ENCODE measurements at regions not wholly inside any gene's neighbourhood (a gene's known extent, or its start where the extent isn't known, plus 50 kb on each side); places are given as distances from the start of the nearest gene placed in this dataset.
A peak's percentile ranks its signal among the peaks of the same experiment; 100 is the strongest.
"Not testable (repeated sequence)": the region's sequence is repeated elsewhere in the genome, so short reads cannot be mapped to it uniquely, and the experiment has no call there.

DNA sequence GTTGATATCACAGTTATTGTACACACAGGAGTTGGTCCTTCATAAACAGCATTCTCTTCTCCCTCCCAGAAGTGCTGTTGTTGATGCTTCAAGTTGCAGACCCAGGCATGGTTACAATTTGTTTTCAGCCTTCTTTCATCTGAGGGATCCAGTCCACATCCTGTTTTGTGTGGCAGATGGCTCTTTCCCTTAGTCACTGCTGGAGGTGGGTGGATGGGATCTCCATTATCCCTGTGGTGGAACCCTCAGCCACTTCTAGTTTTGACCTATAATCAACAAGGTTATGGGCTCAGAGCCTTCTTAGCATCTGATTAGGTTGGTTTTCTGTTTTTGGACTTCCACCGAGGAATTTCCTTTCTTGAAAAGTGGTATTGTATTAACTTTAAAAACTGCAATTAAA lies 214.2 kb downstream of the SH2D4B start:
- no peak for DNase-seq

DNA sequence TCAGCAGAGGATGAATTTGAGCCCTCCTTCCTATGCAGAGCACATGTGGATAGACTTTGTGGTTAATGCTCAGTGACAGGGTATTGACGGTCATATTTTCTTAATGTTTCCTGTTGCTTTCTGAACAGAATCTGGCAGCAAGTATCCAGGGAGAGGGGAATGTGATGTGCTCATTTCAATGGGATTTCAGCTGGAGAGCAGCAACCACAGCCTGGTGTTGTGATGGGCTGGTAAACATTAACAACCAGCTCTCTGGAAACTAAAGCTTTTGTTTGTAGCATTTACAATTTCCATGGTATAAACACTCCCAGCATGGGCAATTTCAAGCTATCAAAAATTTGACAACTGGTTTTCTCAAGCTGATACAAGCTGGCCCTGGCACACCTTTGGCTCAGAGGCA lies 215.9 kb downstream of the SH2D4B start:
- no peak for DNase-seq

DNA sequence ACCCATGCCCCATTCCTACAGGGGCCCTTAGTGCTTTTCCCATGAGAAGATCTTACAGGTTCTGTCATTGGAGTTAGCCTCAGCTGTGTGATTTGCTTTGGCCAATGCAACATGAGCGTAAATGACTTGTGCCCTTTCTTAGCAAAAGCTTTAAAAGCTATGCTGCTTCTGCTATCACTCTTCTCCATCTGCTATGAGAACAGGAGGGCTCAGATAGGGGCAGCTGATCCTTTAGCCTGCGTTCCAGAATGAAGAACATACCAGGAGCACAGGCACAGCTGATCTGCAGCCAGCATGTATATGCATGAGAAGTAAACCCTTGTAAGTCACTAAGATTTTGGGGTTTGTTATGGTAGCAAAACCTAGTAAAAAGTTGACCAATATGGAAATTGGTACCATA lies 218.2 kb downstream of the SH2D4B start:
- no peak for DNase-seq

- DNase-seq: no peak
These were observed 222.0 kb downstream of the SH2D4B start for GRCh38 chr10:80759693-80760092.

DNA sequence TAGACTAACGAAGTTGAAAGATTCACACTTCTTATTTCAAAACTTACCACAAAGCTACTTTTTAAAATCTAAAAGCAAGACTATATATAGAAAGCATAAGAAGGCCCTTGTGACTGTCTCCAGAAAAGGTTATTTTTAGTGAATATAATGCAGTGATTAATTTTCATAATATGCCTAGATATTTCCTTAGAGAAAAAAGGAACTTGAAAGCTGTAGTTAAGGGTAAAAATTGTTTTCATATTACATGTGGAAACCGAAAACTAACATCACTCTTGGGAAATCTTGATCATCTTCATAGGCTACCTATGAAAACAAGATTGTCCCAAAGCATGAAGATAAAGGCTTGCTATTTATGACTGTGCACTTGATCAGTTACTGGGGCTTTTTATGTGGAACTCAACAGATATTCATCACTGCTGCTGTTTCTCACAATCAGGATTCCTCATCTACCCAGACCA lies 223.2 kb downstream of the SH2D4B start:
- DNase-seq: no peak

GRCh38 chr10:80767963-80768362 lies 230.3 kb downstream of the SH2D4B start:
- DNase-seq: no peak

DNA sequence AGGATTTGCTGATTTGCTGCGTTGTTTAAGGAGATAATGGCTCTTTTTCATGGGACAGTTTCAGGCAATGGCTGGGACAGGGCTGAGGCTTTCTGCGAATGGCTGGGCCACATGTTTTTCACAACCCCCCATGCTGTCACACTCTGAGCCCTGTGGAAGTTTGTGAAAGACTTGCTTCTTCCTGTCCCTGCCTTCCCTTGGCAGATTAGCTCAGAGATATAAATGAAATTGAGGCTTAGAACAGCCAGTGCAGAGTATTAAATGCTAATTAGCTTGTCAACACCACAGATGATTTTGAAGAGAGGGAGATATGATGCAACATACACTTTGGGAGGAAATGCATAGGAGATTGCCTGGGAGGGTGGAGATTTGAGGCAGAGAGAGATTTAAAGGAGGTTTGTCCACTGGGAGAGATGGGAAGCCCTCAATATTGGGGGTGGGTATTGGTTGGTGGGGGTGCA lies 232.0 kb downstream of the SH2D4B start:
- peak; percentile 3 for DNase-seq

GRCh38 chr10:80770239-80770638 lies 232.5 kb downstream of the SH2D4B start:
- DNase-seq: no peak

GRCh38 chr10:80771285-80771684 lies 233.6 kb downstream of the SH2D4B start:
- no peak for DNase-seq

- DNase-seq: no peak
These were observed 234.3 kb downstream of the SH2D4B start for GRCh38 chr10:80771902-80772555.

- DNase-seq: no peak
These were observed 234.9 kb downstream of the SH2D4B start for GRCh38 chr10:80772596-80772995.

DNA sequence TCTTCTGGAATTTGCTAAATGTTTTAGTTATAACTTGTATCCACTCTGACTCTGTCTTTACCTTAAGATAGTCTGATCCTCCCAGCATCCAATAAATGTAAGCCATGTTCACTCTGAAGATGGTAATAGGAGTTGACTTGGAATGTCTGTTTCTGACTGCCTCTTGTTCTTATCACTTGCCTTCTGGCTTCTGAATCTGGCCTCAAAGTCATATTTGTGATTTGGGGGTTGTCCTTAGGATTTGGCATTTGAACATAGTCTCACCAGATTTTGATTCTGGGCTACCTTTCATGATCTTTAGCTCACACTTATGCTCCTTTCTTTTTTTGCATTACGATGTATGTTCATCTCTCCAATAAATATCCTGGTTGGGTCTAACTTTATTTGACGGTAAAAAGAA lies 247.0 kb downstream of the SH2D4B start:
- no peak for DNase-seq

DNA sequence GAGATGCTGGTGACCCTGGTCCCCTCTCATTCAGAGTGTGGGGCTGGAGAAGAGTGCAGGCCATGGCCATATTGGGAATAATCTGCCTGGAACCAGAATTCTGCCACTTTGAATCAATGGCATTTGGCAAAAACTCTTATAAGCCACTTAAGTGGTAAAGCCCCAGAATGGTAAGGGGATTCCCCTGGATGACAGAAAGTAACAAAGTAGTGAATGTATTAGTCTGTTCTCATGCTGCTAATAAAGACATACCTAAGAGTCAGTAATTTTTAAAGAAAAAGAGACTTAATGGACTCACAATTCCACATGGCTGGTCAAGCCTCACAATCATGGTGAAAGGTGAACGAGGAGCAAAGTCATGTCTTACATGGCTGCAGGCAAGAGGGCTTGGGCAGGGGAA lies 248.6 kb downstream of the SH2D4B start:
- DNase-seq: no peak

DNA sequence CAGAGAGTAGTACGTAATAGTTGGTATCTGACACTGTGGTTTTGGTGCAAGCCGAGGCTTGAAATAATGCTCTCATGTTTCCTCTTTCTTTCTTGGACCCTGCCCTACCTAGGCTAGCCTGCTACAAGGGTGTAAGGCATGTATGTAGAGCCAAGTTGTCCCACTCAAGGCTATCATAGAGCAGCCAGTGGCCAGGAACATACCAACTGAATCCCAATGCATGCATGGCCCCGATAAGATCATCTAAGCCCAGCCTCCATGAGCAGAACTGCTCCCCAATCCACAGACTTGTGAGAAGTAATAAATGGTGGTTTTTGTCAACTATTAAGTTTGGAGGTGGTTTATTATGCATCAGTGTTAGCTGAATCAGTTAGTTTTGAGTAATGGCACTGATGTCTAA lies 250.2 kb downstream of the SH2D4B start:
- no peak for DNase-seq

- DNase-seq: no peak
These were observed 257.3 kb downstream of the SH2D4B start for GRCh38 chr10:80794994-80795393.

GRCh38 chr10:80805343-80806020 lies 267.8 kb downstream of the SH2D4B start:
- no peak for DNase-seq

GRCh38 chr10:80814147-80814652 lies 276.5 kb downstream of the SH2D4B start:
- DNase-seq: no peak

DNA sequence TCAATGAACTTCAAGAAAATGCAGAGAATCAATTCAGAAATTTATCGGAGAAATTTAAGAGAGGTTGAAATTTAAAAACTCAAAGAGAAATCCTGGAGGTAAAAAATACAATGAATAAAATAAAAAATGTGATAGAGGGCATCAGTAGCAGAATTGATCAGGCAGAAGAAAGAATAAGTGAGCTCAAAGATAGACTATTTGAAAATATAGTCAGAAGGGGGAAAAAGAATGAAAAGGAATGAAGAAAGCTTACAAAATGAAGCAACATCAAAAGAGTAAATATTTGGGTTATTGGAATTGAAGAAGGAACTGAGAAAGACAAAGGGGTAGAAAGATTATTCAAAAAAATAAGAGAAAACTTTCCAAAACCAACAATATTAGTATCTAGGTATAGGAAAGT lies 291.4 kb downstream of the SH2D4B start:
- no peak for DNase-seq

GRCh38 chr10:80829562-80829961 lies 291.9 kb downstream of the SH2D4B start:
- no peak for DNase-seq

DNA sequence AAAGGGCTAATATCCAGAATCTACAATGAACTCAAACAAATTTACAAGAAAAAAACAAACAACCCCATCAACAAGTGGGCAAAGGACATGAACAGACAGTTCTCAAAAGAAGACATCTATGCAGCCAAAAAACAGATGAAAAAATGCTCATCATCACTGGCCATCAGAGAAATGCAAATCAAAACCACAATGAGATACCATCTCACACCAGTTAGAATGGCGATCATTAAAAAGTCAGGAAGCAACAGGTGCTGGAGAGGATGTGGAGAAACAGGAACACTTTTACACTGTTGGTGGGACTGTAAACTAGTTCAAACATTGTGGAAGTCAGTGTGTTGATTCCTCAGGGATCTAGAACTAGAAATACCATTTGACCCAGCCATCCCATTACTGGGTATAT lies 295.0 kb downstream of the SH2D4B start:
- DNase-seq: not testable (repeated sequence)

GRCh38 chr10:80855348-80855971 lies 317.8 kb downstream of the SH2D4B start:
- DNase-seq: peak; percentile 14

GRCh38 chr10:80856186-80856585 lies 318.5 kb downstream of the SH2D4B start:
- no peak for DNase-seq

- DNase-seq: not testable (repeated sequence)
These were observed 321.6 kb downstream of the SH2D4B start for GRCh38 chr10:80859279-80859678.

GRCh38 chr10:80860719-80861118 lies 323.0 kb downstream of the SH2D4B start:
- DNase-seq: no peak
